SK-N-SH (cell line): ENCODE measurements at regions not wholly inside any gene's neighbourhood (a gene's known extent, or its start where the extent isn't known, plus 50 kb on each side); places are given as distances from the start of the nearest gene placed in this dataset.

Experiments
- CTCF ChIA-PET: fragments of 300-600, 350-600 bp; formaldehyde crosslinking; extraction: SDS; loops from one replicate; lab custom pipeline; 2021; lab: Yijun Ruan, JAX
- POLR2A ChIA-PET: fragments of 350-600 bp; sonication (Branson Sonifier 250); formaldehyde crosslinking; extraction: SDS; loops from one replicate; lab custom pipeline; 2020; ENCODE audit warnings: antibody characterized with exemption, inconsistent platforms; lab: Yijun Ruan, JAX
- DNase-seq: peaks from one replicate; pipeline ENCODE4 v3.0.0; 2012
- H2AFZ ChIP-seq: fragments of 200-600 bp; sonication (generic); 2 replicates; pipeline ENCODE4 v1.8.1; 2016; ENCODE audit warnings: antibody characterized with exemption, mild to moderate bottlenecking, low read depth
- H3F3A ChIP-seq: fragments of 200-600 bp; sonication (generic); replicated peaks from 2 replicates; pipeline ENCODE3; 2016; ENCODE audit warnings: antibody characterized with exemption, mild to moderate bottlenecking; ENCODE audit not compliant: insufficient read depth
- H3K27ac ChIP-seq, 2 experiments: fragments of 200-500 bp in 1 of 2; fragments of 200-600 bp in 1 of 2; sonication (Bioruptor generic) in 1 of 2; sonication (generic), shearing (Covaris generic) in 1 of 2; 2 replicates each; pipeline versions ENCODE4 v1.5.1 to v1.6.1; 2014 to 2016; ENCODE audit warnings: low read depth in 2 of 2, inconsistent platforms in 1 of 2, low read length in 1 of 2, mild to moderate bottlenecking in 1 of 2, mixed read lengths in 1 of 2
- H3K27me3 ChIP-seq: fragments of 200-600 bp; sonication (generic), shearing (Covaris generic); 2 replicates; pipeline ENCODE4 v1.6.1; 2016; ENCODE audit warnings: mixed run types; ENCODE audit not compliant: insufficient read depth
- H3K36me3 ChIP-seq, 2 experiments: fragments of 200-500 bp in 1 of 2; fragments of 200-600 bp in 1 of 2; sonication (Bioruptor generic) in 1 of 2; sonication (generic) in 1 of 2; replicated peaks in 1 of 2; 2 replicates each; pipeline versions ENCODE3 to v1.5.1; 2014 to 2016; ENCODE audit warnings: low read length in 1 of 2, mild to moderate bottlenecking in 1 of 2; ENCODE audit not compliant: insufficient read depth in 2 of 2, control insufficient read depth in 1 of 2
- H3K4me1 ChIP-seq, 2 experiments: fragments of 200-500 bp in 1 of 2; fragments of 200-600 bp in 1 of 2; sonication (Bioruptor generic) in 1 of 2; sonication (generic), shearing (Covaris generic) in 1 of 2; 2 replicates each; pipeline versions ENCODE4 v1.5.1 to v1.6.1; 2014 to 2016; ENCODE audit warnings: low read depth in 1 of 2, low read length in 1 of 2, mixed run types in 1 of 2; ENCODE audit not compliant: insufficient read depth in 2 of 2, control insufficient read depth in 1 of 2
- H3K4me2 ChIP-seq: fragments of 200-600 bp; sonication (generic), shearing (Covaris generic); 2 replicates; pipeline ENCODE4 v1.6.1; 2017; ENCODE audit warnings: mixed run types
- H3K4me3 ChIP-seq, 2 experiments: fragments of 200-500 bp in 1 of 2; fragments of 200-600 bp in 1 of 2; sonication (Bioruptor generic) in 1 of 2; sonication (generic), shearing (Covaris generic) in 1 of 2; 2 replicates each; pipeline versions ENCODE4 v1.5.1 to v1.8.1; 2014 to 2016; ENCODE audit warnings: low read depth in 2 of 2, inconsistent platforms in 1 of 2, low read length in 1 of 2, mild to moderate bottlenecking in 1 of 2, mixed read lengths in 1 of 2, moderate library complexity in 1 of 2
- H3K79me2 ChIP-seq: fragments of 200-600 bp; sonication (generic); 2 replicates; pipeline ENCODE4 v1.8.1; 2017; ENCODE audit warnings: mild to moderate bottlenecking; ENCODE audit not compliant: insufficient read depth
- H3K9ac ChIP-seq: fragments of 200-600 bp; sonication (generic); 2 replicates; pipeline ENCODE4 v1.6.1; 2017; ENCODE audit warnings: mixed run types
- H3K9me2 ChIP-seq: fragments of 200-600 bp; sonication (generic); 2 replicates; pipeline ENCODE4 v1.6.1; 2017; ENCODE audit warnings: mixed run types
- H3K9me3 ChIP-seq: fragments of 200-600 bp; sonication (generic); 2 replicates; pipeline ENCODE4 v1.6.1; 2017; ENCODE audit warnings: mixed run types, mild to moderate bottlenecking, moderate library complexity
- H4K20me1 ChIP-seq: fragments of 200-600 bp; sonication (generic); 2 replicates; pipeline ENCODE4 v1.6.1; 2017; ENCODE audit warnings: mild to moderate bottlenecking, mixed run types; ENCODE audit not compliant: insufficient read depth
- CHD2 ChIP-seq: fragments of 150-350 bp; IDR thresholded peaks from 2 replicates; pipeline ENCODE4 v1.6.1; 2018; ENCODE audit warnings: low read length; ENCODE audit not compliant: partially characterized antibody
- ELF1 ChIP-seq: IDR thresholded peaks from 2 replicates; pipeline ENCODE4 v1.4.0; 2012
- EP300 ChIP-seq, 2 experiments: IDR thresholded peaks; 2 replicates each; pipeline versions ENCODE4 v1.4.0 to v1.6.1; 2012; ENCODE audit warnings: borderline replicate concordance in 1 of 2, low read depth in 1 of 2, low read length in 1 of 2
- EZH2phosphoT487 ChIP-seq: fragments of 200-600 bp; sonication (generic); IDR thresholded peaks from 2 replicates; pipeline ENCODE4 v1.6.1; 2017; ENCODE audit warnings: low read depth, mixed run types, mild to moderate bottlenecking, antibody characterized with exemption, moderate library complexity, borderline replicate concordance
- FOSL2 ChIP-seq: IDR thresholded peaks from 2 replicates; pipeline ENCODE4 v1.4.0; 2012; ENCODE audit warnings: low read depth, mild to moderate bottlenecking, moderate library complexity, borderline replicate concordance
- FOXJ3 ChIP-seq: sonication (generic); formaldehyde crosslinking; IDR thresholded peaks from 2 replicates; pipeline ENCODE4 v1.5.1; 2020; ENCODE audit warnings: mild to moderate bottlenecking, missing genetic modification reagents
- FOXM1 ChIP-seq: IDR thresholded peaks from 2 replicates; pipeline ENCODE4 v1.4.0; 2012; ENCODE audit warnings: low read depth, mild to moderate bottlenecking
- GABPA ChIP-seq: IDR thresholded peaks from 2 replicates; pipeline ENCODE4 v1.4.0; 2012; ENCODE audit warnings: low read depth, mild to moderate bottlenecking
- GATA2 ChIP-seq: sonication (generic); formaldehyde crosslinking; IDR thresholded peaks from 2 replicates; pipeline ENCODE4 v1.5.0; 2020; ENCODE audit warnings: mild to moderate bottlenecking, missing genetic modification reagents
- MAX ChIP-seq: IDR thresholded peaks from 2 replicates; pipeline ENCODE4 v1.4.0; 2012; ENCODE audit warnings: low read depth
- MEF2A ChIP-seq: IDR thresholded peaks from 2 replicates; pipeline ENCODE4 v1.4.0; 2012; ENCODE audit warnings: low read depth, borderline replicate concordance
- MXI1 ChIP-seq: IDR thresholded peaks from 2 replicates; pipeline ENCODE4 v1.6.1; 2012; ENCODE audit warnings: mild to moderate bottlenecking, low read depth, low read length, improper control_type of control experiment
- NRF1 ChIP-seq: IDR thresholded peaks from 2 replicates; pipeline ENCODE4 v1.6.1; 2012; ENCODE audit warnings: low read depth, mild to moderate bottlenecking, low read length
- PBX3 ChIP-seq: IDR thresholded peaks from 2 replicates; pipeline ENCODE4; 2012
- POLR2AphosphoS5 ChIP-seq: IDR thresholded peaks from 2 replicates; pipeline ENCODE4 v1.6.1; 2012; ENCODE audit warnings: low read depth, low read length
- RAD21 ChIP-seq: IDR thresholded peaks from 2 replicates; pipeline ENCODE4 v1.6.1; 2012; ENCODE audit warnings: mild to moderate bottlenecking, low read length
- RCOR1 ChIP-seq: fragments of 150-350 bp; IDR thresholded peaks from 2 replicates; pipeline ENCODE4 v1.6.1; 2017; ENCODE audit warnings: antibody characterized with exemption, low read length
- RFX5 ChIP-seq: IDR thresholded peaks from 2 replicates; pipeline ENCODE4 v1.6.1; 2012; ENCODE audit warnings: mild to moderate bottlenecking, improper control_type of control experiment, low read length
- RXRA ChIP-seq: IDR thresholded peaks from 2 replicates; pipeline ENCODE4 v1.4.0; 2012; ENCODE audit warnings: low read depth, mild to moderate bottlenecking, borderline replicate concordance
- SIN3A ChIP-seq: IDR thresholded peaks from 2 replicates; pipeline ENCODE4 v1.6.1; 2012; ENCODE audit warnings: low read depth, mild to moderate bottlenecking, low read length, moderate library complexity, borderline replicate concordance
- TAF1 ChIP-seq: IDR thresholded peaks from 2 replicates; pipeline ENCODE4 v1.6.1; 2012; ENCODE audit warnings: low read depth, mild to moderate bottlenecking, low read length, moderate library complexity, borderline replicate concordance
- TEAD4 ChIP-seq: IDR thresholded peaks from 2 replicates; pipeline ENCODE4 v1.4.0; 2012; ENCODE audit warnings: mild to moderate bottlenecking, borderline replicate concordance; ENCODE audit not compliant: insufficient read depth
- USF2 ChIP-seq: fragments of 150-350 bp; IDR thresholded peaks from 2 replicates; pipeline ENCODE4 v1.6.1; 2017; ENCODE audit warnings: antibody characterized with exemption, low read length, low read depth, borderline replicate concordance
- WGBS: methylation state at CpG from one replicate; pipeline ENCODE4 v1.1.6; 2017; ENCODE audit warnings: low lambda C conversion rate; 5-methylcytosine and 5-hydroxymethylcytosine counted together
- TF ChIP-seq, protein P1 (sequence below): IDR thresholded peaks from 2 replicates; pipeline ENCODE4 v1.4.0; 2012; ENCODE audit warnings: low read depth, borderline replicate concordance
- TF ChIP-seq, protein P2 (sequence below): IDR thresholded peaks from 2 replicates; pipeline ENCODE4 v1.6.1; 2012; ENCODE audit warnings: mild to moderate bottlenecking, low read depth, low read length, moderate library complexity
- TF ChIP-seq, protein P3 (sequence below): fragments of 200-600 bp; sonication (generic); IDR thresholded peaks from 2 replicates; pipeline ENCODE4 v1.6.1; 2017; ENCODE audit warnings: antibody characterized with exemption, mild to moderate bottlenecking, moderate library complexity

GRCh38 chr2:238974081-238974480 is 126.2 kb downstream of the TWIST2 start:
- H2AFZ ChIP-seq: no peak overlapping the region
- no peaks in the 10 kb centered on the region for H3K9me2 ChIP-seq
- H3K4me2 ChIP-seq: no peak overlapping the region
- H3K27me3 ChIP-seq: no peaks in the 10 kb centered on the region
- DNase-seq: no peak
- H3F3A ChIP-seq: no peaks in the 10 kb centered on the region
- H3K9me3 ChIP-seq: no peaks in the 10 kb centered on the region
- WGBS: 45% methylated on average over 4 of the region's 4 CpGs
- ChIA-PET POLR2A (no interaction called here), CTCF (interaction anchor here (1.8 kb wide), 1 partner anchor 189 kb away, joined by 4 read pairs; no protein-coding TSS in a partner anchor)
- no peak overlapping the region; a peak in 1 of 4 replicates for H3K27ac ChIP-seq
- H3K4me1 ChIP-seq: peaks cover 0 to 7% of the 10 kb centered on the region in 2 experiments; a peak in 1 of 4 replicates
- H3K9ac ChIP-seq: no peak overlapping the region
- H3K36me3 ChIP-seq: no peaks in the 10 kb centered on the region
- no peaks in the 10 kb centered on the region for H4K20me1 ChIP-seq
- no peak overlapping the region for H3K4me3 ChIP-seq
- no peaks in the 10 kb centered on the region for H3K79me2 ChIP-seq
- TF ChIP-seq FOXJ3 (CRISPR knock-in tag) (no peak), MEF2A (no peak), RFX5 (no peak), GABPA (no peak), EP300 (IDR thresholded peaks at IDR 0.05; ENCODE audit: borderline replicate concordance in 1 of 2, low read depth in 1 of 2, low read length in 1 of 2) (no peak), POLR2AphosphoS5 (no peak), EZH2phosphoT487 (no peak), RAD21 (no peak), PBX3 (peak; percentile 45), FOSL2 (0 out of 2 replicates have a peak, but pooled peaks have one; percentile 11), USF2 (no peak), CHD2 (no peak), FOXM1 (no peak), RCOR1 (no peak), MAX (no peak), MXI1 (no peak), RXRA (no peak), GATA2 (CRISPR knock-in tag) (no peak), SIN3A (no peak), TAF1 (no peak), TEAD4 (no peak), NRF1 (no peak), ELF1 (no peak)
- TF ChIP-seq, protein P1, sequence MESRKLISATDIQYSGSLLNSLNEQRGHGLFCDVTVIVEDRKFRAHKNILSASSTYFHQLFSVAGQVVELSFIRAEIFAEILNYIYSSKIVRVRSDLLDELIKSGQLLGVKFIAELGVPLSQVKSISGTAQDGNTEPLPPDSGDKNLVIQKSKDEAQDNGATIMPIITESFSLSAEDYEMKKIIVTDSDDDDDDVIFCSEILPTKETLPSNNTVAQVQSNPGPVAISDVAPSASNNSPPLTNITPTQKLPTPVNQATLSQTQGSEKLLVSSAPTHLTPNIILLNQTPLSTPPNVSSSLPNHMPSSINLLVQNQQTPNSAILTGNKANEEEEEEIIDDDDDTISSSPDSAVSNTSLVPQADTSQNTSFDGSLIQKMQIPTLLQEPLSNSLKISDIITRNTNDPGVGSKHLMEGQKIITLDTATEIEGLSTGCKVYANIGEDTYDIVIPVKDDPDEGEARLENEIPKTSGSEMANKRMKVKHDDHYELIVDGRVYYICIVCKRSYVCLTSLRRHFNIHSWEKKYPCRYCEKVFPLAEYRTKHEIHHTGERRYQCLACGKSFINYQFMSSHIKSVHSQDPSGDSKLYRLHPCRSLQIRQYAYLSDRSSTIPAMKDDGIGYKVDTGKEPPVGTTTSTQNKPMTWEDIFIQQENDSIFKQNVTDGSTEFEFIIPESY: no peak
- TF ChIP-seq, protein P2, sequence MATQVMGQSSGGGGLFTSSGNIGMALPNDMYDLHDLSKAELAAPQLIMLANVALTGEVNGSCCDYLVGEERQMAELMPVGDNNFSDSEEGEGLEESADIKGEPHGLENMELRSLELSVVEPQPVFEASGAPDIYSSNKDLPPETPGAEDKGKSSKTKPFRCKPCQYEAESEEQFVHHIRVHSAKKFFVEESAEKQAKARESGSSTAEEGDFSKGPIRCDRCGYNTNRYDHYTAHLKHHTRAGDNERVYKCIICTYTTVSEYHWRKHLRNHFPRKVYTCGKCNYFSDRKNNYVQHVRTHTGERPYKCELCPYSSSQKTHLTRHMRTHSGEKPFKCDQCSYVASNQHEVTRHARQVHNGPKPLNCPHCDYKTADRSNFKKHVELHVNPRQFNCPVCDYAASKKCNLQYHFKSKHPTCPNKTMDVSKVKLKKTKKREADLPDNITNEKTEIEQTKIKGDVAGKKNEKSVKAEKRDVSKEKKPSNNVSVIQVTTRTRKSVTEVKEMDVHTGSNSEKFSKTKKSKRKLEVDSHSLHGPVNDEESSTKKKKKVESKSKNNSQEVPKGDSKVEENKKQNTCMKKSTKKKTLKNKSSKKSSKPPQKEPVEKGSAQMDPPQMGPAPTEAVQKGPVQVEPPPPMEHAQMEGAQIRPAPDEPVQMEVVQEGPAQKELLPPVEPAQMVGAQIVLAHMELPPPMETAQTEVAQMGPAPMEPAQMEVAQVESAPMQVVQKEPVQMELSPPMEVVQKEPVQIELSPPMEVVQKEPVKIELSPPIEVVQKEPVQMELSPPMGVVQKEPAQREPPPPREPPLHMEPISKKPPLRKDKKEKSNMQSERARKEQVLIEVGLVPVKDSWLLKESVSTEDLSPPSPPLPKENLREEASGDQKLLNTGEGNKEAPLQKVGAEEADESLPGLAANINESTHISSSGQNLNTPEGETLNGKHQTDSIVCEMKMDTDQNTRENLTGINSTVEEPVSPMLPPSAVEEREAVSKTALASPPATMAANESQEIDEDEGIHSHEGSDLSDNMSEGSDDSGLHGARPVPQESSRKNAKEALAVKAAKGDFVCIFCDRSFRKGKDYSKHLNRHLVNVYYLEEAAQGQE: no peak
- TF ChIP-seq, protein P3, sequence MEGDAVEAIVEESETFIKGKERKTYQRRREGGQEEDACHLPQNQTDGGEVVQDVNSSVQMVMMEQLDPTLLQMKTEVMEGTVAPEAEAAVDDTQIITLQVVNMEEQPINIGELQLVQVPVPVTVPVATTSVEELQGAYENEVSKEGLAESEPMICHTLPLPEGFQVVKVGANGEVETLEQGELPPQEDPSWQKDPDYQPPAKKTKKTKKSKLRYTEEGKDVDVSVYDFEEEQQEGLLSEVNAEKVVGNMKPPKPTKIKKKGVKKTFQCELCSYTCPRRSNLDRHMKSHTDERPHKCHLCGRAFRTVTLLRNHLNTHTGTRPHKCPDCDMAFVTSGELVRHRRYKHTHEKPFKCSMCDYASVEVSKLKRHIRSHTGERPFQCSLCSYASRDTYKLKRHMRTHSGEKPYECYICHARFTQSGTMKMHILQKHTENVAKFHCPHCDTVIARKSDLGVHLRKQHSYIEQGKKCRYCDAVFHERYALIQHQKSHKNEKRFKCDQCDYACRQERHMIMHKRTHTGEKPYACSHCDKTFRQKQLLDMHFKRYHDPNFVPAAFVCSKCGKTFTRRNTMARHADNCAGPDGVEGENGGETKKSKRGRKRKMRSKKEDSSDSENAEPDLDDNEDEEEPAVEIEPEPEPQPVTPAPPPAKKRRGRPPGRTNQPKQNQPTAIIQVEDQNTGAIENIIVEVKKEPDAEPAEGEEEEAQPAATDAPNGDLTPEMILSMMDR: no peak
